A673 (cell line): ENCODE measurements at regions not wholly inside any gene's neighbourhood (a gene's known extent, or its start where the extent isn't known, plus 50 kb on each side); places are given as distances from the start of the nearest gene placed in this dataset.

ENCODE experiments used
- BruUV-seq: library from RNA; stranded (reverse); fragments of 400-500 nt; replicated peaks from 2 replicates; lab custom pipeline; 2021; lab: Mats Ljungman, UMichigan
- CTCF ChIA-PET: fragments of 300-600 bp; sonication (Branson Sonifier 250); formaldehyde crosslinking; loops from one replicate; lab custom pipeline; 2022; ENCODE audit warnings: antibody characterized with exemption; lab: Charles Lee
- POLR2A ChIA-PET: fragments of 300-600 bp; sonication (Branson Sonifier 250); formaldehyde crosslinking; loops from one replicate; lab custom pipeline; 2022; ENCODE audit warnings: antibody characterized with exemption; ENCODE audit not compliant: low non-redundant PET; lab: Charles Lee
- DNase-seq: peaks from one replicate; pipeline ENCODE4 v3.0.0-alpha.2; 2015; ENCODE audit warnings: low spot score
- H3K27ac ChIP-seq: fragments of 200-600 bp; sonication (generic); 2 replicates; pipeline ENCODE4 v1.5.1; 2016; ENCODE audit warnings: mixed run types, low read depth, mild to moderate bottlenecking, mixed read lengths, antibody characterized with exemption, low read length; ENCODE audit not compliant: poor library complexity, severe bottlenecking
- H3K27me3 ChIP-seq: fragments of 200-600 bp; sonication (generic); replicated peaks from 2 replicates; pipeline ENCODE4 v1.6.1; 2017; ENCODE audit warnings: mixed run types, low read depth, mild to moderate bottlenecking, mixed read lengths, antibody characterized with exemption, low read length; ENCODE audit not compliant: insufficient read depth, poor library complexity
- H3K36me3 ChIP-seq: fragments of 200-600 bp; sonication (generic); 2 replicates; pipeline ENCODE4 v1.6.1; 2016; ENCODE audit warnings: mixed run types, mild to moderate bottlenecking, mixed read lengths, antibody characterized with exemption, low read length; ENCODE audit not compliant: insufficient read depth, poor library complexity, severe bottlenecking
- H3K4me1 ChIP-seq: fragments of 200-600 bp; sonication (generic); 2 replicates; pipeline ENCODE4 v1.6.1; 2017; ENCODE audit warnings: mixed run types, mild to moderate bottlenecking, mixed read lengths, antibody characterized with exemption, low read length; ENCODE audit not compliant: insufficient read depth, poor library complexity, severe bottlenecking
- H3K4me3 ChIP-seq: fragments of 200-600 bp; sonication (generic); 2 replicates; pipeline ENCODE4 v1.5.1; 2016; ENCODE audit warnings: low read depth, mixed run types, mild to moderate bottlenecking, mixed read lengths, low read length; ENCODE audit not compliant: poor library complexity, severe bottlenecking
- H3K9me3 ChIP-seq: fragments of 200-600 bp; sonication (generic); 2 replicates; pipeline ENCODE4 v1.6.1; 2016; ENCODE audit warnings: mixed run types, low read depth, mild to moderate bottlenecking, mixed read lengths, antibody characterized with exemption, low read length; ENCODE audit not compliant: poor library complexity, severe bottlenecking
- CTCF ChIP-seq: fragments of 300-800, 200-600 bp; sonication (generic); conservative IDR thresholded peaks from 2 replicates; pipeline ENCODE4 v1.5.1; 2017; ENCODE audit warnings: low read depth, mild to moderate bottlenecking, antibody characterized with exemption, low read length, moderate library complexity, mixed read lengths
- EZH2 ChIP-seq: fragments of 200-600 bp; sonication (generic); IDR thresholded peaks from 2 replicates; pipeline ENCODE4 v1.6.1; 2017; ENCODE audit warnings: borderline replicate concordance, low read depth, mild to moderate bottlenecking, mixed read lengths, antibody characterized with exemption, low read length; ENCODE audit not compliant: poor library complexity, severe bottlenecking
- intact Hi-C: fragments of 100-400 bp; cut with micrococcal nuclease; formaldehyde crosslinking; loops from one replicate; pipeline ENCODE4 v1.10.0; 2022; ENCODE audit not compliant: unreplicated experiment

DNA sequence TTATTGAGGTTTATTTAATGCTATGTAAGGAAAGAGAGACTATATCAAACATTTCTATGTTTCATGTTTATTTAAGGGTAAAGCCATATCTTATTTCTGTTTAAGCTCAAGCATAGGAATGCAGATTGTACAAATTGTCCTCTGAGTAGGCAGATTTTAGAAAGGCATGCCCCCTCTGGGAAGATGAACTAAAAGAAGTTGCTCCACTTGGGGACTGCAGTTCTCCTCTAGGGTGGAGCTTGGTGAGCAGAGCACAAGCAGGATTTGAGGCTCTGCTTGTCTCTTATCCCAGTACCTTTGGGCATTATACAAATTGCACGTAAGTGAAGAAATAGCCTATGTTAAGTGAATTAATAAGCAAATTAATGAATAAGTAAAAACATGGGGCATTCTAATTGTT, 96.2 kb upstream of the PDE3A start:
- BruUV-seq: no TSS peak
- ChIA-PET CTCF (no interaction called here), POLR2A (no interaction called here)
- Histone ChIP-seq H3K36me3 (no peaks in the 10 kb centered on the region), H3K27me3 (no peaks in the 10 kb centered on the region), H3K9me3 (no peaks in the 10 kb centered on the region), H3K4me1 (peaks cover 5% of the 10 kb centered on the region), H3K4me3 (no peak overlapping the region), H3K27ac (no peak overlapping the region)
- no peak for TF ChIP-seq EZH2
- TF ChIP-seq CTCF: no peak
- intact Hi-C loops: no loop called here
- no peak for DNase-seq

- intact Hi-C loops: no loop called here
- Histone ChIP-seq H3K9me3 (no peaks in the 10 kb centered on the region), H3K4me3 (no peak overlapping the region), H3K36me3 (no peaks in the 10 kb centered on the region), H3K27ac (no peak overlapping the region), H3K4me1 (peaks cover 5% of the 10 kb centered on the region), H3K27me3 (no peaks in the 10 kb centered on the region)
- no peak for DNase-seq
- CTCF ChIA-PET: interaction anchor here (0.6 kb wide), 1 partner anchor 277 kb away, joined by 7 read pairs; no protein-coding TSS in a partner anchor
- no TSS peak for BruUV-seq
- POLR2A ChIA-PET: no interaction called here
- no peak for TF ChIP-seq CTCF
- no peak for TF ChIP-seq EZH2
Measured at GRCh38 chr12:20272801-20273200, 95.5 kb upstream of the PDE3A start.

DNA sequence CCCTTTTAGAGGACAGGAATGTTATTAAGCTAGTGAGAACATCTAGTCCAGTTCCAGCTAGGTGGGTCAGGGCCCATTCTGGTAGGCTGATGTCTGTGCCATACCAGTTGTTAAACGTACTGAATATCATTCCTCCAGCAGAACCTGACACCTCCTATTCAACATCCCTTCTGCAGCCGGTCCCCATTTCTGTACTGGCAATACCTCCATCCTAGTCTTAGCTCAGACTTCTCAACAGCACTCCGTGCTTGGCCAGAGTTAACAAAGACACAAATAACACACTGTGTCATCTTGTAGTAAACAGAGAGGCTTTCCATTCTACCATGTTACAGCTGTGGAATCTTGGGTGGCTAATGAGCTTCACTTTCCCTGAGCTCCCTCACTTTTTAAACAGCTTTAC, 94.3 kb upstream of the PDE3A start:
- Histone ChIP-seq H3K9me3 (no peaks in the 10 kb centered on the region), H3K4me3 (no peak overlapping the region), H3K4me1 (no peaks in the 10 kb centered on the region), H3K36me3 (no peaks in the 10 kb centered on the region), H3K27me3 (no peaks in the 10 kb centered on the region), H3K27ac (no peak overlapping the region)
- no TSS peak for BruUV-seq
- DNase-seq: no peak
- ChIA-PET CTCF (no interaction called here), POLR2A (no interaction called here)
- intact Hi-C loops: no loop called here
- TF ChIP-seq EZH2 (no peak), CTCF (no peak)
